GM13977 (cell line): ENCODE measurements at regions not wholly inside any gene's neighbourhood (a gene's known extent, or its start where the extent isn't known, plus 50 kb on each side); places are given as distances from the start of the nearest gene placed in this dataset.

Experiments used
- DNase-seq: peaks from one replicate; pipeline ENCODE4 v3.0.0; 2012; ENCODE audit warnings: low spot score
- CTCF ChIP-seq: IDR thresholded peaks from 2 replicates; pipeline ENCODE4 v1.5.1; 2012; ENCODE audit warnings: mild to moderate bottlenecking, control low read depth; ENCODE audit not compliant: insufficient read depth; ENCODE audit errors: extremely low read depth, missing control alignments
- in situ Hi-C: fragments of 300-500 bp; cut with MboI; formaldehyde crosslinking; loops from one replicate; pipeline ENCODE4 v1.12.0; 2022; ENCODE audit warnings: low sequenced_read_pairs, low pct_unique_long_range_greater_than_20kb, mixed read lengths, inconsistent platforms; ENCODE audit not compliant: unreplicated experiment

DNA sequence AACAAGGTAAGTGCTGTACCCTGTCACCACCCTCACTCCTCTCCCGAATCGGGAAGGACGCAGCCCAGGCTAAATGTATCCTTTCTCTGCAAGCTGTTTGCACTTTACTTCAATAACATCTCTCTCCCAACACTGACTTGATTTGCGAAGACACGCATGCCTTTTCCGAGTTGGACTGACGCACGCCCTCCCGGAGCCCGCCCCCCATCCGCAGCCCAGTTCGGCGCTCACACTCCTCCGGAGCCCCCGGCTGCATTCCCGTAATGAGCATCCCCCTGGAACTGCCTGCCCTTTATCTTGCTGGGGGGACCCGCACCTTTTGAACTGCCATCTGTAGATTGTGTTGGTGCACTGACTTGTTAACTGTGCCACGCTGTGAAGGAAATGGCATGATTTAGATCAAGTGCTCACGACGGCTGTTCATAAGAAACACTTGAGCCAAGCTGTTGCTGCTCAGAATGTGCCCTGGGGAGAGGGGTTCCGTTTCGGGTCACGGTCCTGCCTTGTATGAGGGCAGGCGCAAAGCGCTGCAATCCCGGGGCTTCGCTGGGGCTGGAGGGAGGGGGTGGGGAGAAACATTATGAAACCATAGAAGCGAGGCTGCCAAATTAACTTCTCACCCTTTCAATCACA is 176.6 kb upstream of the CDKN3 start:
- DNase-seq, result no peak
- TF ChIP-seq CTCF, result no peak
- in situ Hi-C loops, result no loop called here

GRCh38 chr14:54220704-54221431 is 175.9 kb upstream of the CDKN3 start:
- no peak for TF ChIP-seq CTCF
- no peak for DNase-seq
- in situ Hi-C loops, result no loop called here

- TF ChIP-seq CTCF, result no peak
- peak; percentile 38 for DNase-seq
- in situ Hi-C loops, result no loop called here
Measured at GRCh38 chr14:54221432-54221803, 175.4 kb upstream of the CDKN3 start.

- no peak for TF ChIP-seq CTCF
- in situ Hi-C loops, result no loop called here
- DNase-seq, result no peak
Measured at GRCh38 chr14:54221971-54222370, 174.8 kb upstream of the CDKN3 start.

DNA sequence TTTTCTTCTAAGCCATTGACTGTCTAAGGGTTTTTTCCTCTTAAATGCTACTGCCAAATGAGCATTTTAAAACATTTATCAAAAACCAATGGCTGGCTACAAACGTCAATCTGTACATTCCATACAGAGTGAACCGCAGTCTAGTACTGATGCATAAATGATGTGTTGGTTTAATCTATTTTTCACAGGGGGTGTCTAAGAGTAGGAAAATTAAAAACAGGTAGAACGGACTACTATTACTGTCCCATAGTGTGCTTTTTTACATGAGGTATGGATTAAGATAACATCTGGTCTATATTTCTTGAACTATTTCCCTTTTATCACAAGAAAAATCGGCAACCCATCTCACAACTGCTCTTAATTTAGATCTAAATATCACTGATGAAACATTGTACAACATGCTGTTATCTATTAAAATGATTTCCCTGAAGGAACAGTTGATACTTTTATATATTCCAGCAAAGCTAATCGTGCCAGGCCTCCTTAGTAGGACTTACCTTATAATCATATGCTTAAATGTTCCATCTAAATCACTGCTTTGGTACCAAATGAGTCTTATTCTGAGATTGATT is 172.9 kb upstream of the CDKN3 start:
- DNase-seq, result no peak
- in situ Hi-C loops, result no loop called here
- TF ChIP-seq CTCF, result no peak

- in situ Hi-C loops, result no loop called here
- TF ChIP-seq CTCF, result no peak
- no peak for DNase-seq
Measured at GRCh38 chr14:54225457-54226060, 171.2 kb upstream of the CDKN3 start.
